Prostate gland (tissue), 2 donors: ENCODE measurements at regions not wholly inside any gene's neighbourhood (a gene's known extent, or its start where the extent isn't known, plus 50 kb on each side); places are given as distances from the start of the nearest gene placed in this dataset.

Experiments
- POLR2A ChIP-seq: fragments of 450-650 bp; IDR thresholded peaks from one replicate; pipeline ENCODE4 v1.6.1; 2016; ENCODE audit warnings: antibody characterized with exemption, mild to moderate bottlenecking
- POLR2AphosphoS5 ChIP-seq: sonication (generic); formaldehyde crosslinking; IDR thresholded peaks from one replicate; pipeline ENCODE4 v1.6.1; 2017; ENCODE audit warnings: antibody characterized with exemption
- TF ChIP-seq, protein P1 (sequence below), 4 experiments: fragments of 200-600 bp in 2 of 4; fragments of 450-650 bp in 2 of 4; sonication (generic) in 2 of 4; IDR thresholded peaks; 1 replicate in 3 of 4; 2 replicates in 1 of 4; pipeline ENCODE4 v1.5.1; 2016 to 2019; ENCODE audit warnings: antibody characterized with exemption in 4 of 4, mild to moderate bottlenecking in 2 of 4, moderate library complexity in 2 of 4

- TF ChIP-seq, protein P1, sequence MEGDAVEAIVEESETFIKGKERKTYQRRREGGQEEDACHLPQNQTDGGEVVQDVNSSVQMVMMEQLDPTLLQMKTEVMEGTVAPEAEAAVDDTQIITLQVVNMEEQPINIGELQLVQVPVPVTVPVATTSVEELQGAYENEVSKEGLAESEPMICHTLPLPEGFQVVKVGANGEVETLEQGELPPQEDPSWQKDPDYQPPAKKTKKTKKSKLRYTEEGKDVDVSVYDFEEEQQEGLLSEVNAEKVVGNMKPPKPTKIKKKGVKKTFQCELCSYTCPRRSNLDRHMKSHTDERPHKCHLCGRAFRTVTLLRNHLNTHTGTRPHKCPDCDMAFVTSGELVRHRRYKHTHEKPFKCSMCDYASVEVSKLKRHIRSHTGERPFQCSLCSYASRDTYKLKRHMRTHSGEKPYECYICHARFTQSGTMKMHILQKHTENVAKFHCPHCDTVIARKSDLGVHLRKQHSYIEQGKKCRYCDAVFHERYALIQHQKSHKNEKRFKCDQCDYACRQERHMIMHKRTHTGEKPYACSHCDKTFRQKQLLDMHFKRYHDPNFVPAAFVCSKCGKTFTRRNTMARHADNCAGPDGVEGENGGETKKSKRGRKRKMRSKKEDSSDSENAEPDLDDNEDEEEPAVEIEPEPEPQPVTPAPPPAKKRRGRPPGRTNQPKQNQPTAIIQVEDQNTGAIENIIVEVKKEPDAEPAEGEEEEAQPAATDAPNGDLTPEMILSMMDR (IDR thresholded peaks at IDR 0.05), result no peak
- no peak for TF ChIP-seq POLR2A
- TF ChIP-seq POLR2AphosphoS5, result no peak
Observed at GRCh38 chr5:9932770-9933169, 302.6 kb upstream of the TAS2R1 start.
